H9 (cell line): ENCODE measurements at regions not wholly inside any gene's neighbourhood (a gene's known extent, or its start where the extent isn't known, plus 50 kb on each side); places are given as distances from the start of the nearest gene placed in this dataset.

ENCODE experiments used
- DNase-seq: peaks from one replicate; pipeline ENCODE4 v3.0.0-alpha.2; 2017
- H2AFZ ChIP-seq: one replicate; pipeline ENCODE4 v1.6.1; 2013; ENCODE audit warnings: mild to moderate bottlenecking, low read length, control low read depth, moderate library complexity
- H2AK5ac ChIP-seq: 2 replicates; pipeline ENCODE4 v1.6.1; 2013; ENCODE audit warnings: low read length, control low read depth, mixed read lengths; ENCODE audit not compliant: insufficient read length
- H2BK120ac ChIP-seq: one replicate; pipeline ENCODE4 v1.6.1; 2013; ENCODE audit warnings: low read depth, mild to moderate bottlenecking, low read length, control low read depth, inconsistent platforms; ENCODE audit not compliant: poor library complexity, severe bottlenecking
- H2BK12ac ChIP-seq: 2 replicates; pipeline ENCODE4 v1.6.1; 2013; ENCODE audit warnings: low read length, control low read depth, mixed read lengths, low read depth; ENCODE audit not compliant: insufficient read length
- H2BK15ac ChIP-seq: 2 replicates; pipeline ENCODE4 v1.6.1; 2013; ENCODE audit warnings: low read depth, low read length, control low read depth
- H2BK20ac ChIP-seq: one replicate; pipeline ENCODE4 v1.6.1; 2013; ENCODE audit warnings: low read depth, mild to moderate bottlenecking, low read length, control low read depth, inconsistent platforms; ENCODE audit not compliant: poor library complexity, severe bottlenecking
- H2BK5ac ChIP-seq: 2 replicates; pipeline ENCODE4 v1.6.1; 2013; ENCODE audit warnings: low read length, control low read depth, mixed read lengths; ENCODE audit not compliant: insufficient read length
- H3K14ac ChIP-seq: 2 replicates; pipeline ENCODE4 v1.6.1; 2013; ENCODE audit warnings: low read length, control low read depth; ENCODE audit not compliant: insufficient read depth
- H3K18ac ChIP-seq: 2 replicates; pipeline ENCODE4 v1.6.1; 2013; ENCODE audit warnings: low read depth, mild to moderate bottlenecking, mixed read lengths, low read length, control low read depth; ENCODE audit not compliant: insufficient read length
- H3K23ac ChIP-seq: 2 replicates; pipeline ENCODE4 v1.6.1; 2013; ENCODE audit warnings: low read length, control low read depth, mixed read lengths, low read depth; ENCODE audit not compliant: insufficient read length
- H3K23me2 ChIP-seq: 2 replicates; pipeline ENCODE4 v1.6.1; 2013; ENCODE audit warnings: low read depth, mild to moderate bottlenecking, mixed read lengths, low read length, control low read depth; ENCODE audit not compliant: insufficient read length, poor library complexity, severe bottlenecking
- H3K27ac ChIP-seq: 2 replicates; pipeline ENCODE4 v1.5.1; 2013; ENCODE audit warnings: low read length, control low read depth, mixed read lengths, low read depth; ENCODE audit not compliant: insufficient read length
- H3K27me3 ChIP-seq: 2 replicates; pipeline ENCODE4 v1.6.1; 2013; ENCODE audit warnings: low read length, control low read depth, inconsistent platforms; ENCODE audit not compliant: insufficient read depth
- H3K4ac ChIP-seq: 2 replicates; pipeline ENCODE4 v1.6.1; 2013; ENCODE audit warnings: low read depth, mild to moderate bottlenecking, control low read depth, inconsistent platforms, low read length, moderate library complexity
- H3K4me1 ChIP-seq: 2 replicates; pipeline ENCODE4 v1.6.1; 2013; ENCODE audit warnings: low read length, control low read depth, inconsistent platforms; ENCODE audit not compliant: insufficient read depth
- H3K4me2 ChIP-seq: 2 replicates; pipeline ENCODE4 v1.6.1; 2013; ENCODE audit warnings: low read length, control low read depth, mixed read lengths; ENCODE audit not compliant: insufficient read length, insufficient read depth
- H3K56ac ChIP-seq: 2 replicates; pipeline ENCODE4 v1.6.1; 2013; ENCODE audit warnings: low read depth, mild to moderate bottlenecking, mixed read lengths, low read length, control low read depth; ENCODE audit not compliant: insufficient read length
- H3K79me1 ChIP-seq: 2 replicates; pipeline ENCODE4 v1.6.1; 2013; ENCODE audit warnings: low read depth, mild to moderate bottlenecking, moderate library complexity, low read length, control low read depth, inconsistent platforms; ENCODE audit not compliant: insufficient read depth, poor library complexity, severe bottlenecking
- H3K79me2 ChIP-seq: 2 replicates; pipeline ENCODE4 v1.6.1; 2013; ENCODE audit warnings: low read length, control low read depth, inconsistent platforms; ENCODE audit not compliant: insufficient read depth
- H3K9ac ChIP-seq: 2 replicates; pipeline ENCODE4 v1.6.1; 2013; ENCODE audit warnings: low read length, control low read depth, mixed read lengths; ENCODE audit not compliant: insufficient read length; ENCODE audit errors: extremely low read depth
- H3K9me3 ChIP-seq: one replicate; pipeline ENCODE4 v1.6.1; 2013; ENCODE audit warnings: low read depth, low read length, inconsistent platforms; ENCODE audit not compliant: control insufficient read depth
- H3T11ph ChIP-seq: one replicate; pipeline ENCODE4 v1.6.1; 2013; ENCODE audit warnings: mild to moderate bottlenecking, low read length, control low read depth, inconsistent platforms
- H4K20me1 ChIP-seq: one replicate; pipeline ENCODE4 v1.6.1; 2013; ENCODE audit not compliant: control insufficient read depth, insufficient read length, insufficient read depth
- H4K5ac ChIP-seq: 2 replicates; pipeline ENCODE4 v1.6.1; 2013; ENCODE audit warnings: low read depth, mild to moderate bottlenecking, mixed read lengths, low read length, control low read depth; ENCODE audit not compliant: insufficient read length
- H4K8ac ChIP-seq: replicated peaks from 2 replicates; pipeline ENCODE4 v1.6.1; 2013; ENCODE audit warnings: low read length, control low read depth, mixed read lengths, low read depth; ENCODE audit not compliant: insufficient read length
- H4K91ac ChIP-seq: 2 replicates; pipeline ENCODE4 v1.6.1; 2013; ENCODE audit warnings: low read depth, mild to moderate bottlenecking, moderate library complexity, mixed read lengths, low read length, control low read depth; ENCODE audit not compliant: insufficient read length
- H3K27ac Mint-ChIP-seq, 3 experiments: 2 replicates in 2 of 3; 3 replicates in 1 of 3; pipeline ENCODE4 v1.8.0; 2020 to 2021; ENCODE audit warnings: mixed read lengths in 3 of 3, mild to moderate bottlenecking in 1 of 3, moderate library complexity in 1 of 3
- H3K27me3 Mint-ChIP-seq: 2 replicates; pipeline ENCODE4 v1.8.0; 2021; ENCODE audit warnings: low read depth, mild to moderate bottlenecking, moderate library complexity, mixed read lengths
- H3K36me3 Mint-ChIP-seq, 3 experiments: 2 replicates in 2 of 3; 3 replicates in 1 of 3; pipeline ENCODE4 v1.8.0; 2020 to 2021; ENCODE audit warnings: low read depth in 3 of 3, mixed read lengths in 3 of 3; ENCODE audit not compliant: insufficient read depth in 1 of 3
- H3K4me1 Mint-ChIP-seq, 2 experiments: 2 replicates each; pipeline ENCODE4 v1.8.0; 2020; ENCODE audit warnings: mixed read lengths in 2 of 2
- H3K4me3 Mint-ChIP-seq, 2 experiments: 2 replicates in 1 of 2; 3 replicates in 1 of 2; pipeline ENCODE4 v1.8.0; 2020 to 2021; ENCODE audit warnings: mild to moderate bottlenecking in 2 of 2, mixed read lengths in 2 of 2, moderate library complexity in 1 of 2
- H3K9me3 Mint-ChIP-seq, 2 experiments: 2 replicates in 1 of 2; 3 replicates in 1 of 2; pipeline ENCODE4 v1.8.0; 2020; ENCODE audit warnings: mild to moderate bottlenecking in 2 of 2, mixed read lengths in 2 of 2, moderate library complexity in 1 of 2
- CTCF ChIP-seq: fragments of 200-600 bp; sonication (generic); conservative IDR thresholded peaks from 3 replicates; pipeline ENCODE4 v1.8.0; 2021; ENCODE audit warnings: antibody characterized with exemption, mild to moderate bottlenecking
- WGBS: extraction: QIAGEN DNeasy Blood & Tissue Kit; methylation state at CpG from one replicate; pipeline ENCODE4 v1.1.7; 2013; ENCODE audit warnings: missing lambda C conversion rate, low lambda C conversion rate, mixed read lengths; ENCODE audit not compliant: insufficient read length; ENCODE audit errors: extremely low coverage; 5-methylcytosine and 5-hydroxymethylcytosine counted together

DNA sequence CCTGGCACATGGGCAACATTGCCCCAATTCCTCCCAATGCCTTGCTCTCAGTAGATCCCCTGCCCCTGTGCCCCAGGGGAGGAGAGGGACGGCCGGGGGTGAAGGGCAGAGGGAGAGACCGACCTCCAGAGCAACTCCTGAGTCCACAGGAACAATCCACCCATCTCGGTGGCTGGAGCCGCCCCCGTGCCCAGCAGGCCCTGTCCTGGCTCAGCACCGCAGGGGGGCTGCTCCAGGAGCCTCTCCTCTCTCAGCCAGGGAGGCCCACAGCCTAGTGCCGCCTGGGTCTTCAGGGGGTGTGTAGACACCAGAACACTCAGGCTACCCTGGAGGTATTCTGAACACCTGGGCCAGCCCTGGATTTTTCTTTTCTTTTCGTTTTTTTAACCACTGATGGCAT lies 233.7 kb upstream of the SDK2 start:
- Histone ChIP-seq H3K27me3 (no peaks in the 10 kb centered on the region), H3K18ac (no peak overlapping the region), H2BK20ac (no peak overlapping the region), H3K14ac (no peak overlapping the region), H3K23me2 (no peaks in the 10 kb centered on the region), H3K4ac (no peak overlapping the region), H3K79me2 (no peaks in the 10 kb centered on the region), H3K9ac (no peak overlapping the region), H4K91ac (no peak overlapping the region), H2AK5ac (no peak overlapping the region), H2BK5ac (no peak overlapping the region), H3K9me3 (no peaks in the 10 kb centered on the region), H2AFZ (no peak overlapping the region), H4K8ac (no peak overlapping the region), H3K23ac (no peak overlapping the region), H3K27ac (no peak overlapping the region), H3K79me1 (no peaks in the 10 kb centered on the region), H2BK12ac (no peak overlapping the region), H3T11ph (no peak overlapping the region), H4K20me1 (no peaks in the 10 kb centered on the region), H2BK120ac (no peak overlapping the region), H2BK15ac (no peak overlapping the region), H3K4me2 (no peak overlapping the region), H4K5ac (no peak overlapping the region), H3K4me1 (no peaks in the 10 kb centered on the region), H3K56ac (no peak overlapping the region)
- H3K27me3 Mint-ChIP-seq, result peaks cover 53% of the 10 kb centered on the region
- H3K27ac Mint-ChIP-seq, result no peak overlapping the region
- no peaks in the 10 kb centered on the region; a peak in 1 of 5 replicates for H3K9me3 Mint-ChIP-seq
- no peaks in the 10 kb centered on the region for H3K4me1 Mint-ChIP-seq
- TF ChIP-seq CTCF, result no peak
- WGBS, result no CpG with 5 or more reads among the region's 9 CpGs
- H3K4me3 Mint-ChIP-seq, result no peak overlapping the region
- DNase-seq, result no peak
- H3K36me3 Mint-ChIP-seq, result no peaks in the 10 kb centered on the region
